Amygdala (tissue), 56 donors: ENCODE measurements at regions not wholly inside any gene's neighbourhood (a gene's known extent, or its start where the extent isn't known, plus 50 kb on each side); places are given as distances from the start of the nearest gene placed in this dataset.

Experiments used
- DNase-seq, 56 donors: peaks; one replicate each; lab custom pipeline; 2025; lab: John Stamatoyannopoulos, UW

DNA sequence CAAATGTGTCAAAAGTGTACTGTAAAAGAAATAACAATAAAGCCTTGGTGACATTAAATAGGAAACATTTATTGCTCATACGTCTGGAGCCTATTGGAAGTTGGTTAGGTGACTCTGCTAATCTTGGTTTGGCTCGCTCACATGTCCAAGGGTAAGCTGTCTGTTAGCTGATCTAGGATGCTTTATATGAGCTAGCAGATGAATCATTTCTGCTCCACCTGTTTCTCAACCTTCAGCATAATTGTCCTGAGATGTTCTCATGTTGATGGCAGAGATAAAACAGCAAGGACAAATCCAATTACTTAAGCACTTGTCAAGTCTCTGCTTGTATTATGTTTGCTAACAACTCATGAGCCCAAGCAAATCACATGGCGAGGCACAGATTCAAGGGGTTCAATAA lies 56.0 kb upstream of the CD53 start:
- no peak for DNase-seq

DNA sequence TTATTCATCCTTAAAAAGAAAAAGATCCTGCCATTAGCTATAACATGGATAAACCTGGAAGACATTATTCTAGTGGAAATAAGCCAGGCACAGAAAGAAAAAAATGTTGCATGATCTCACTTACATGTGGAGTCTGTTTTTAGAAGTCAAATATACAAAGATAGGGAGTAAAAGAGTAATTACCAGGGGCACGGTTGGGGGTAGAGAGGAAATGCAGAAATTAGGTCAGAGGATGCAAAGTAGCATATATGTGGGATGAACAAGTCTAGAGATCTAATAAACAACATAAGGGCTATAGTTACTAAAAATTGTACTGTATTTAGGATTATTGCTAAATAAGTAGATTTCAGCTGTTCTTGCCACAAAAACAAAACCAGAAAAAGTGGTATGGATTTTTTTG lies 61.4 kb upstream of the CD53 start:
- DNase-seq, result no peak

DNA sequence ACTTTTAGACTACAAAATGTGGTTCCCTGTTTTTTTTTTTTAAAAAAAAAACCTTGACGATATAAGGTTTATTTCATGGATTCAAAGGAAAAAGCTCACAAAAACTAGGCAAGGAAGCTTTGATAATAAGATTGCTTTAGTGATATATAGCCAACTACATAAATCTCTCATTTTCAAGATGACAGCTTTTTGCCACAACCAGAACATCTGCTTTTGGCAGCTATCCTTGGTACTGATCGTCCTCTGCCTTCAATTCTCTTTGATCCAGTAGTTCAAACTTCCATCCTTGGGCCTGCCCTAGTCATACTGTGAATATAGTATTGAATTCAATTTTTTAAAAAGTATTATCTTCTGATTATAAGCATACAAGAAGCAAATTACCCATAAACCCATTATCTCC lies 72.9 kb upstream of the CD53 start:
- DNase-seq, result no peak

DNA sequence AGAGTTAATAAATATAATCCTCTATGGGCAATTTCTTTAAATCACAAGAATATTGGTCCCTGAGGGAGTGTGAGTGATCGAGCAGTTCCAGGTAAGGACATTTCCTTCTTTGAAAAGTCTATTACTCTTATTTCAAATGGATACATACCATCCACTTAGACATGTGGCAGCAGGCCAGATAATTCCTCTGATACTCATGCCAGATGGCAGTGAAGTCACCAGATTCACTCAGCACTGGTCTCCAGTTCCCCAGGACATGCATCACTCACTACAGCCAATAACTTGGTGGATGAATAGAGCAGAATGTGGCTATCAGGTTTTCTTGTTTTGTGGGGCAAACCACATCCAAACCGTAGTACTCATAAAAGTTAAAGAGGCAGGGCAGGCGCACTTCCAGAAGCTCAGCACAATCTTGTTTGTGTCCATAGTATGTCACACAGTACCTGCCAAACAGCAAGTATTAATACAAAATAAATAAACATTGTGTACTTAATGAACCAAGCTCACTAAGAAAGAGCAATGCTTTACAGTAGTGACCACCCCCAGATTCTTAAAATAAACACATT lies 74.2 kb upstream of the CD53 start:
- DNase-seq, result no peak

DNA sequence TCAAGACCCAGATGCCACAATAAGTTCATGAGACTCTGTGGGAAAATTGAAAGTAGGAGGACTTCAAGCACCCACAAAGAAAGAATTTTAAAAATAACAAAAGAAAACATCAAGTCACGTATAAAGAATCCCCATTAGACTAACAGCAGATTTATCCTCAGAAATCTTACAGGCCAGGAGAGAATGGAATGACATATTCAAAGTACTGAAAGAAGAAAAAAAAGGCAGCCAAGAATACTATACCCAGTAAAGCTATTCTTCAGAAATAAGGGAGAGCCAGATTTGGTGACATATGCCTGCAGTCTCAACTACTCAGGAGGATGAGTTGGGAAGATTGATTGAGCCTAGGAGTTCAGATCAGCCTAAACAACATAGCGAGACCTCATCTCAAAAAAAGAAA lies 84.3 kb upstream of the CD53 start:
- no peak for DNase-seq

DNA sequence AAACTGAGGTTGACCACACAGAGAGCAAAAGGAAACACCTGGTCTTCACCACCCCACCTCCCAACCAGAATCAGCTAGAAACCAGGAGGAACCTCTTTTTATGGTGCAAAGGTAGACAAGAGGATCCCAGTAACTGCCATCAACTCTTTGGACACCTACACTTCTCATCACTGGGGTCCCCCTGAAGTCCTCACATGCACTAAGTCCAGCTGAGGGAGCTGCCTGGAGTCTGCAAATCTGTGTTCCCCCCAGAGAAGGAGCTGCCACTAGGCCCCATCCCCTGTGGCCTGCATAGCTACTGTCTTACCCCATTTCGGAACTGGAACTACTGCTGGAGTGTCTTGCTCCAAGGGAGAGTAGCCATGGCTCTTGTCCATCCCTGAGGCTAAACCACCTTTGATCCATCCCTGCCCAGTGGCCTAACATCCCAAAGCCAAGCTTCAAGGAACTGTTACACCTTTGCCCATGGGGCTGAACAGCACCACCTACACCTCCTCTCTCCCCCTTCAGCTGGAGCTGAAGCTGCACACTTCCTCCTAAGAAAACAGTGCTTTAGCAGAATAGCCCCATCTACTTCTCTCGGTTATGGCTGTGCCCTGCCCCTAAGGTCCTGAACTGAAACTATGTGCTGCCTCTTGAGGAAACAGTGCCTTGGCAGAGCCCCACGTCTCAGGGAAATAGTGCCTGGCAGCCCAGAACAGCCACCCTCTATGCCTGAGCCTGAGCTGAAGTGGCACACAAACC lies 85.4 kb upstream of the CD53 start:
- no peak for DNase-seq

DNA sequence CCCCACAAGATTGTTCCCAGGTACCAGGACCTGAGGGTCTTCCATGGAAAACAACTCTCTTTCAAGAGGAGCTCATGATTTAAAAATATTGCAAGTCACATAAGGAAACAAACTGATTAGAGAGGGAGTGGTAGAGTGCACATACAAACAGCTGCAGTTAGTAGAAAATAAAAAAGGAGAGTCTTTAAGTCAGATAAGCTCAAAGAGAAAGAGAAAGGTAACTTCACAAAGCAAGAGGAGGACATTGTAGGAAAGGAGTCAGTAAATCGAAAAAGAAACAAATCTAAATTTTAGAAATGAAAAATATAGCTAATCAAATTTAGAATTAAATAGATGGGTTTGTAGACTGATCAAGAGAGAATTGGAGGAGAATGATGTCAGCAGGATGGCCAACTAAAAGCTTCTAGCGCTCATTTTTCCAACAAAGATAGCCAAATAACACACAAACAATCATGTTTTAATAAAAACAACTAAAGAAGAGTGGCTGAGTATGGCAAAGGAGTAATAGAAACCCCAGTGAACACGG lies 86.1 kb upstream of the CD53 start:
- no peak for DNase-seq

DNA sequence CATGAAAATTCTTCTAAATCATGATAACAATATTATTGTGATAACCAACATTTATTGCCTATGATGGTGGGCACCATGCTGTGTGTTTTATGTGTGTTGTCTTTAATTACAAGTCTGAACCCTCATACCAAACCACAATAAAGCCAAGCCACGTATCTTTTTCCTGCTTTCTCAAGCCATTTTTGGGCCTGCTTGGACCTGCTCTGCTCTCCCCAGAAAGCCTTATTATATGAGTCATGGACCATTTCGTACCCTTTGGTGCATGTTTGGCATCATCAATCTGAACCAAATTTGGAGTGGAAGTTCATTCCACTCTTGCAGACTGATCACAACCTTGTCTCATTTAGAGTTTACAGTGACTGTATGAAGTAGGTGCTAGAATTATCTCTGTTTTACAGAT lies 87.3 kb upstream of the CD53 start:
- DNase-seq, result no peak

DNA sequence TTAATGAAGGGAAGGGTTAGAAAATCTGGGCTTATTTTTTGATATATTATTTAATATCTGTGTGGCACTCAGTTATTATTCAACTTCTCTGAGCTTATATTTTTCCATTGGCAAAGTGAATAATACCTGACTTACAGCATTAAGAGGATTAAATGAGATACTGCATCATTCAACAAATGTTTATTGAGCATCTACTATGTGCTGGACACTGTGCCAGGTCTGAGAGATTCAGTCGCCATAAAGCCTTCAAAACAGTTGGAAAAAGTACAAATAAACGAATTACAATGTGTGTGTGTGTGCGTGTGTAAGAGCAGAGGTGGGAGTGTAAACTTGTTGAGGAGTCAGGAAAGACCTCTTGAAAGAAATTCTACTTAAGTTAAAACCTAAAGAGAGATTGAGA lies 87.9 kb upstream of the CD53 start:
- no peak for DNase-seq

DNA sequence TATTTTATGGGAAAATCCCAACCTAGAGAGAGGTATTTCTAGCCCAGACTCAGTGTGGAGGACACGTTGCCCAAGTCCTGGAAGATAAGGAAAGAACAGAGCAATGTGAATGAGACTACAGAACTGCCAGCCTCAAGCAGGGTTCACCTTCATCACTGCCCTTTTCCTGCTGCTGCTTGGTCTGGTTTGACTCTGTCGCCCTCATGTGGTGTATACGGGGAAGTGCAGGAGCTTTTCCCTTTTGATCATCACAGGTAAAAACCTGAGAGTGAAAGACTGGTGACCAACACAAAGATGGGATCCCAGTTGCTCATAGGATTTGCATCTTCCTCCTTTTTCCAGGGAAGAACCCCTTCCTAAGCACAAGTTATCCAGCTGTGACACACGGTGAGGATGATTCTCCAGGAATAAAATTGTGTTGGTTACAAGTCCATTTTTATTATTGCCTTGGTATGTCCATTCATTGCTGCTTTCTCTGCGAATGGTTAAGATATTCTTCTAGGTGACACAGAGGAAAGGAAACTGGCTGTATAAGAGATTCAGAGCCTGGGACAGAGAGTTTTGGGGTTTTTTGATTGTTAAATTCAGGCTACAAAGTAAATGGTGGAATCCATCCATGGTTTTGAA lies 89.5 kb upstream of the CD53 start:
- DNase-seq, result peak in 16 of 56 donors; percentile 3 to 49 (median 12)

DNA sequence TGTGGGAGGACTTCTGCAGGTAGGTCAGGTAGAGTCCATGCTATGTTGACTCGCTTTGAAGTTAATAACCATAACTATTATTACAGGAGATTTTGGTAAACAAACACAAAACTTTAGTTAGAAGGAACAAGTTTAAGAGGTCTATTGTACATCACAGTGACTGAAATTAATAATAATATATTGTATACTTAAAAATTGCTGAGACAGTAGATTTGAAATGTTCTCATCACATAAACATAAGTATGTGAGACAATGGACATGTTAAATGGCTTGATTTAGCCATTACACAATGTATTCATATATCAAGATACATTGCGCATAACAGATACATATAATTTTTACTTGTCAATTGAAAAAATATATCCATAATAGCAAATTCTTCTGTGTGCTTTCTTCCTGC lies 91.4 kb upstream of the CD53 start:
- DNase-seq, result no peak

DNA sequence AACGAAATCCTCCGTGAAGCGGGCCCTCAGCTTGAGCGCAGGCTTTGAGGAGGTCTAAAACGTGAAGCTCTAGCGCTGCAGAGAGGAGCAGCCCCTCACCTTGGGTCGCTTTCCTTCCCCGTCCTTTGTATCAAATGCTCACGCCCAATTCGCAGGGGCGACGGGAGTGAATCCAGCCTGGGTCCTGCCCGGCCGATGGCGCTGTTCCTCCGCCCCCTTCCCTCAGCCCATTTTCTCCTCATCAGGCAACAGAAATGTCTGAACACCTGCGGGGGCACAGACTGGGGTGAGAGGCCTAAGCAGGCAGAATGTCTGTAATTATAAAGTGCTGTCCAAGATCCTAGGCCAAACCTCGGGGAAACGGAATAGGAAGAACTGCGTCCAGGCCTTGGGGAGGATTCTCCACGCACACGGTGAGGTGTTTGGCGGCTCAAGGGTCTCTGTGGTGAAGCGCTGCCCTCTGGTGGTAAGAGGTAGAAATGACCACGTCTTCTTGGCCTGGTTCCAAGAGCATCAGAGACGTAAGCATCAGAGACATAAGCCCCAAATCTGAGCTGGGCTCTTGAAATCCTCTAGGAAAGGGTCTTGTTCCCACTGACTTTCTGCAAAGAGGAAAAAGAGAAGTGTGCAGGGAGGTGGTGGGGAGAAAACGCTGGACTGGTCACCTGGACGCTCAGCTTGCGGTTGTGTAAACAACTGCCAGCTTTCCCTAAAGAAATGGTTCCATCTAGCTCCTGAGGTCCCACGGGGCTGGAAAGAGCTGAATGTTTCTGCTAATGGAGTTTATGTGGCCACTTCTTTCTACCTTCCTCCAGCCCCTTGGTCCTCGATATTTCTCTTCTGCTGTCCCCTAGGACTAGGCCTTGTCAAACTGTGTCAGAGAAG lies 92.1 kb upstream of the CD53 start:
- peak in 36 of 56 donors; percentile 3 to 87 (median 36) for DNase-seq

DNA sequence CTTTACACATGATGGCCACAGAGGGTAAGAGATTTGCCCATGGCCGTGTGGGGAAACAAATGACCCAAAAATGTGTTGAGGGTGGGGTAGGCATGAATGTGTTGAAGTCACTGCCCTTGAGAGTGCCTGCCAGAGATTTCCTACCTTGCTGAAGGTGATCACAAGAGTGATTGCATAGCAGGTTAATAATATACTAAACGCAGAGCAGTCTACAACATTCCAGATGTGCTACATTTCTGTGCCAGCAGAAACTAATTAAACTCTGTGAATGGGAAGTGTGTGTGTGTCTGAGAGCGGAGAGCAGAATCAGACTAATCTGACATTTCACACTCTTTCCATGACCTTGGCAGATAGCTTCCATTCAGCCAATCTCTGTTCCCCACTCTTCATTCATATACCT lies 93.3 kb upstream of the CD53 start:
- no peak for DNase-seq

DNA sequence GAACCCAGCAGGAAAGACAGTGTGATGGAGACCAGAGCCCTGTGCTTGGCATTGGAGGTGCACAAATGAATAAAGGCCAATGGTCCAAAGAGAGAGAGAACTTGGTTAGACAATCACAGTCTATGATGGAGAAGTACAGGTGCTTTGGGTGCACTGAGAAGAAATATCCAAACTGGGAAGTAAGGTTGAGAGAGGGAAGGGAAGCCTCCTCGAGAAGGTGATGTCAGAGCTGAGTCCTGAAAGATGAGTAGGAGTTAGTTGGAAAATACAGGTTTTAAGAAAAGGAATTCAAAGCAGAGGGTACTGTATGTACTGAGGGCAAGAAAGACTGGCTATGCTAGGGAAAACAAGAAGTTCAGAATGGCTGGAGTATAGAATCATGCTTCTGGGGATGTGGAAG lies 94.1 kb upstream of the CD53 start:
- no peak for DNase-seq

DNA sequence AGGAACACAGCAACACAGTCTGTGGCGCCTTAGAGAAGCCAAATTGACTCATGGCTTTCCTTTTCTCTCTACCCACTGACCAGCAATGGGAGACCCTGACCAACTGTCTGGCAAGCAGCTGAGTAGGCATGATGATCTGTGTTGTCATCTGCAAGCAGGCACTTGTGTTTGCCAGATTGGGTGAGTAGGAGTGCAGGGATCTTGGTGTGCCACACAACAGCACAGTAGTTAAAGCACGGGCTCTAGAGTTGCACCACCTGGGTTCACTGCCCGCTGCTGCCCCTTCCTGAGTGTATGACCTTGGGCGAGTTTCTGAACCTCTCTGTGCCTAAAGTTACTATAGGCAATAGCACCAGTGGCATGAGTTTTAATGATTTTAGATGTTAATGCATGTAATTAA lies 95.7 kb upstream of the CD53 start:
- DNase-seq, result peak in 3 of 56 donors; percentile 2 to 17 (median 14)

DNA sequence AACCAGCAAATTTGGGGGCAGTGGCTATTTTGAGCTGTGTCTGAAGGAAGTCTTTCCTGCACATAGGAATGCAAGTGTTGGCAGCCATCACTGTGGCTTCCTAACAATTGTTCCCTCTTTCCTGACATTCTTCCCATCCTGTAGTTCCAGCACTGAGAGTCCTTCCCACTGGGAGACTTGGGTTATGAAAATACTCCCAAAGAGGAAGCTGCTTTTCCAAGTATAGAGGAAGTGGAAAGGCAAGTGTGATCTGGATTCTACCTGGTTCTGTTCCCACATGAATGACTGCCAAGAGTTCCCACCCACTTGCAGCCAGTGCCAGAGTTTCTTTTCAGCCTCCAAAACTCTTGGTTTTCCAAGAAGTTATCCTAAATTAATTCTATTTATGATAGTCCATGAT lies 98.5 kb upstream of the CD53 start:
- no peak for DNase-seq

DNA sequence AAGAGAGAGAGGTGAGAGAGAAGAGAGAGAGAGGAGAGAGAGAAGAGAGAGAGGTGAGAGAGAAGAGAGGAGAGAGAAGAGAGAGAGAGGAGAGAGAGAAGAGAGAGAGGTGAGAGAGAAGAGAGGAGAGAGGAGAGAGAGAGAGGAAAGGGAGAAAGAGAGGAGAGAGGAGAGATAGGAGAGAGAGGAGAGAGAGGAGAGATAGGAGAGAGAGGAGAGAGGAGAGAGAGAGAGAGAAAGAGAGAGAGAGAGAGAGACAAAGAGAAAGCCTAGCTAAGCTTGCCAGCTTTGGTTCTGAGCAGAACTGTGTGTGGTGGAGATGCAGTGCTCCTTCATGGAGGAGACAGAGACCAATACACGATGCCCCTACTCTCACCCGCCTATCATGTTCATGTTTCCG lies 99.1 kb upstream of the KCNA3 start:
- no peak for DNase-seq

DNA sequence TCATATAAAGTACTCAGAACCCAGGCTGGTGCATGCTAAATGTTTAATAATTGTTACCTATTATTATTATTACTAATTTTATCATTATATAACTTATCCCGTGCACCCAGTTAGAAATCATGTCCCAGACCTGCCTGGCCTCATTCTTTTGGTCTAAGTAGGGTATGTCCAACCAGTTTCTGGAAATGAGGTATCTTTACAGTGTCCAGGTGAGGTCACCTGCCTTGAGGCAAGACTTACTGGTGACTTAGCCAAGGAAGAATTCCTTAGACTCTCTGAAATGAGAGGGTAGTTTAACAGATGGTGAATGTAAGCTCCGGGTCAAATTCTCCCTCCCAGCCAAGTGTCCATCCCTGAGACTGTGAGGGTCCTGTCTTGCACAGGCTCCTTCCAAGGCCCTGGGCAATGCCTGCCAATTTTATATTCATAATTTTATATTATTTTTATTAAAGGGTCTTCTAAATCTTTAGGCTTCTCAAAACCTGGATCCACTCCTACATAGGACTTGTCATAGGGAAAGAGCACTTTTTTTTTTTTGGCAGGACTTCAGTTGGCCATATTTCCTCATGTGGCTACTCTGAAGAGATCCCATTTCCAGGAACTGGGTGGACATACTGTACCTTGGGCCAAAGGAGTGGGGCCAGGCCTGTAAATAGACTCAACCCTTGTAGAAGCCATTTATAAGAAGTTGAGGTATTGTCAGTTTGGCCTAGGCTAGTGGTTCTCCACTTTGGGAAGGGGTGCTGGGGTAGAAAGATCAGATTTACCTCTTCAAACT lies 96.7 kb upstream of the KCNA3 start:
- no peak for DNase-seq

DNA sequence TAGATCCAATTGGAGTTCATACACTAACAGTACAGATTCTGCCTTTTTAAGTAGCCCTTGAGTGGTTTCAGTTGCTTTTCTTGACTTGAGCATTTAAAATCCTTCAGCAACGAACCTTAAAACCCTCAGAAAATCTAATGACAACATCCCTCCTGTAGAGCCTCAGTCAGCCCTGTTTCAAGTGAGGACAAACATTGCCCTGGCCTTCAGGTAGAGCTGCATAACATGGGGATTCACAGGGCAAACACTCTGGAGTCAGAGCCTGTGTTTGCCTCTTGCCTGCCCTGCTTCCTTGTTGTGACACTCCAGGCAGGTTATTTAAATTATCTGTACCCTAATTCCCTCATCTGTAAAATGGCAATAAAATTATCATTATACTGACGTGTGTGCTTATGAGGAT lies 96.1 kb upstream of the KCNA3 start:
- DNase-seq, result no peak

DNA sequence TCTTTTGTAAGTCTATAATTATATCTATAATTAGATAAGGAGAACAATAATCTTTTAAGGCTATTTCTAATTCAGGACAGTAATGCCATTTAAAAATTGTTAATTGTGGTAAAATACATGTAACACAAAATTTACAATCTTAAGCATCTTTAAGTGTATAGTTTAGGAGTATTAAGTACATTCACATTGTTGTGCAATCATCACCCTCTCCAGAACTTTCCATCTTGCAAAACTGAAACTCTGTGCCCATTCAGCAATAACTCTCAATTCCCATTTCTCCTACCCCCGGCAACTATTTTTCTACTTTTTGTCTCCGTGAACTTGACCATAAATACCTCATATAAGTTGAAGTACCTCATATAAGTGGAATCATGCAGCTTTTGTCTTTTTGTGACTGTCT lies 93.9 kb upstream of the KCNA3 start:
- DNase-seq, result no peak
